ENCODE measurements at regions not wholly inside any gene's neighbourhood (a gene's known extent, or its start where the extent isn't known, plus 50 kb on each side); places are given as distances from the start of the nearest gene placed in this dataset.

- Histone ChIP-seq H3K79me2 (ENCODE audit: insufficient read depth, low read depth) (no peaks in the 10 kb centered on the region), H2AFZ (ENCODE audit: low read depth) (no peak overlapping the region), H3K4me3 (IDR thresholded peaks at IDR 0.05; ENCODE audit: insufficient read depth, low read depth, low read length) (no peak overlapping the region), H3K27me3 (ENCODE audit: insufficient read depth, low read depth) (no peaks in the 10 kb centered on the region), H3K4me2 (no peak overlapping the region), H3K27ac (no peak overlapping the region), H3K9ac (no peak overlapping the region), H3K36me3 (ENCODE audit: insufficient read depth) (no peaks in the 10 kb centered on the region), H4K20me1 (ENCODE audit: insufficient read depth) (no peaks in the 10 kb centered on the region), H3K4me1 (ENCODE audit: low read depth, poor library complexity, severe bottlenecking) (no peaks in the 10 kb centered on the region)
- TF ChIP-seq CTCF (conservative IDR thresholded peaks at IDR 0.05; ENCODE audit: low read depth, low read length): no peak
Measured at GRCh38 chrX:130497531-130497930, 95.7 kb downstream of the RBMX2 start.

- H3K27ac ChIP-seq: no peak overlapping the region
- H3K4me3 ChIP-seq (IDR thresholded peaks at IDR 0.05; ENCODE audit: insufficient read depth, low read depth, low read length): no peak overlapping the region
- no peak for TF ChIP-seq CTCF (conservative IDR thresholded peaks at IDR 0.05; ENCODE audit: low read depth, low read length)
- no peak overlapping the region for H3K9ac ChIP-seq
- H3K79me2 ChIP-seq (ENCODE audit: insufficient read depth, low read depth): no peaks in the 10 kb centered on the region
- H3K4me1 ChIP-seq (ENCODE audit: low read depth, poor library complexity, severe bottlenecking): no peaks in the 10 kb centered on the region
- H3K36me3 ChIP-seq (ENCODE audit: insufficient read depth): no peaks in the 10 kb centered on the region
- no peaks in the 10 kb centered on the region for H4K20me1 ChIP-seq (ENCODE audit: insufficient read depth)
- H2AFZ ChIP-seq (ENCODE audit: low read depth): no peak overlapping the region
- H3K27me3 ChIP-seq (ENCODE audit: insufficient read depth, low read depth): no peaks in the 10 kb centered on the region
- no peak overlapping the region for H3K4me2 ChIP-seq
Measured at GRCh38 chrX:130498653-130499274, 97.0 kb downstream of the RBMX2 start.

GRCh38 chrX:130502016-130502570, 100.3 kb downstream of the RBMX2 start:
- Histone ChIP-seq H2AFZ (ENCODE audit: low read depth) (no peak overlapping the region), H4K20me1 (ENCODE audit: insufficient read depth) (no peaks in the 10 kb centered on the region), H3K4me3 (IDR thresholded peaks at IDR 0.05; ENCODE audit: insufficient read depth, low read depth, low read length) (no peak overlapping the region), H3K27ac (no peak overlapping the region), H3K9ac (no peak overlapping the region), H3K4me1 (ENCODE audit: low read depth, poor library complexity, severe bottlenecking) (no peaks in the 10 kb centered on the region), H3K4me2 (no peak overlapping the region), H3K27me3 (ENCODE audit: insufficient read depth, low read depth) (no peaks in the 10 kb centered on the region), H3K36me3 (ENCODE audit: insufficient read depth) (no peaks in the 10 kb centered on the region), H3K79me2 (ENCODE audit: insufficient read depth, low read depth) (no peaks in the 10 kb centered on the region)
- TF ChIP-seq CTCF (conservative IDR thresholded peaks at IDR 0.05; ENCODE audit: low read depth, low read length): no peak

- H3K79me2 ChIP-seq (ENCODE audit: insufficient read depth, low read depth): no peaks in the 10 kb centered on the region
- no peak overlapping the region for H3K9ac ChIP-seq
- H4K20me1 ChIP-seq (ENCODE audit: insufficient read depth): no peaks in the 10 kb centered on the region
- H3K4me3 ChIP-seq (IDR thresholded peaks at IDR 0.05; ENCODE audit: insufficient read depth, low read depth, low read length): no peak overlapping the region
- no peak overlapping the region for H3K4me2 ChIP-seq
- H3K4me1 ChIP-seq (ENCODE audit: low read depth, poor library complexity, severe bottlenecking): no peaks in the 10 kb centered on the region
- no peak for TF ChIP-seq CTCF (conservative IDR thresholded peaks at IDR 0.05; ENCODE audit: low read depth, low read length)
- H3K27ac ChIP-seq: no peak overlapping the region
- H2AFZ ChIP-seq (ENCODE audit: low read depth): no peak overlapping the region
- H3K27me3 ChIP-seq (ENCODE audit: insufficient read depth, low read depth): no peaks in the 10 kb centered on the region
- H3K36me3 ChIP-seq (ENCODE audit: insufficient read depth): no peaks in the 10 kb centered on the region
Measured at GRCh38 chrX:130504019-130504418, 102.2 kb downstream of the RBMX2 start.

Measured in KMS-11 (cell line).